ENCODE measurements at regions not wholly inside any gene's neighbourhood (a gene's known extent, or its start where the extent isn't known, plus 50 kb on each side); places are given as distances from the start of the nearest gene placed in this dataset.

GRCh38 chr3:159559771-159560170 is 428.9 kb upstream of the IL12A start:
- no peak for DNase-seq

- DNase-seq, result no peak
Observed at GRCh38 chr3:159560214-159560979, 428.2 kb upstream of the IL12A start.

GRCh38 chr3:159565313-159565712 is 423.3 kb upstream of the IL12A start:
- DNase-seq, result no peak

- DNase-seq, result no peak
Observed at GRCh38 chr3:159583662-159584061, 405.0 kb upstream of the IL12A start.

GRCh38 chr3:159584421-159584820 is 404.2 kb upstream of the IL12A start:
- DNase-seq, result no peak

GRCh38 chr3:159586571-159587202 is 401.9 kb upstream of the IL12A start:
- no peak for DNase-seq

- no peak for DNase-seq
Observed at GRCh38 chr3:159593927-159594605, 394.6 kb upstream of the IL12A start.

- DNase-seq, result no peak
Observed at GRCh38 chr3:159600291-159600690, 388.3 kb upstream of the IL12A start.

GRCh38 chr3:159604151-159604581 is 384.5 kb upstream of the IL12A start:
- no peak for DNase-seq

- DNase-seq, result no peak
Observed at GRCh38 chr3:159605101-159605500, 383.5 kb upstream of the IL12A start.

GRCh38 chr3:159605776-159606175 is 382.9 kb upstream of the IL12A start:
- DNase-seq, result no peak

- DNase-seq, result no peak
Observed at GRCh38 chr3:159607856-159608255, 380.8 kb upstream of the IL12A start.

- no peak for DNase-seq
Observed at GRCh38 chr3:159608311-159608710, 380.3 kb upstream of the IL12A start.

- DNase-seq, result no peak
Observed at GRCh38 chr3:159609625-159610024, 379.0 kb upstream of the IL12A start.

GRCh38 chr3:159616234-159616825 is 372.3 kb upstream of the IL12A start:
- no peak for DNase-seq

GRCh38 chr3:159619341-159619885 is 369.2 kb upstream of the IL12A start:
- no peak for DNase-seq

- DNase-seq, result no peak
Observed at GRCh38 chr3:159620281-159620680, 368.4 kb upstream of the IL12A start.

GRCh38 chr3:159620873-159621272 is 367.8 kb upstream of the IL12A start:
- no peak for DNase-seq

- DNase-seq, result no peak
Observed at GRCh38 chr3:159624616-159625015, 364.0 kb upstream of the IL12A start.

- DNase-seq, result no peak
Observed at GRCh38 chr3:159625594-159625993, 363.0 kb upstream of the IL12A start.

- no peak for DNase-seq
Observed at GRCh38 chr3:159626598-159626997, 362.0 kb upstream of the IL12A start.

GRCh38 chr3:159627229-159627628 is 361.4 kb upstream of the IL12A start:
- no peak for DNase-seq

GRCh38 chr3:159627634-159628033 is 361.0 kb upstream of the IL12A start:
- no peak for DNase-seq

Measured in NCI-H2107 (cell line).